Panc1 (cell line): ENCODE measurements at regions not wholly inside any gene's neighbourhood (a gene's known extent, or its start where the extent isn't known, plus 50 kb on each side); places are given as distances from the start of the nearest gene placed in this dataset.

Experiments
- ATAC-seq: fragments of 200-7000 bp; cut with Tn5 transposase; 2 replicates; pipeline ENCODE4 v1.9.1; 2020; ENCODE audit warnings: mild to moderate bottlenecking, moderate library complexity
- BruUV-seq: library from RNA; stranded (reverse); fragments of 400-500 nt; replicated peaks from 2 replicates; lab custom pipeline; 2021; lab: Mats Ljungman, UMichigan
- CTCF ChIA-PET: fragments of 300-600 bp; sonication (Branson Sonifier 250); formaldehyde crosslinking; loops from one replicate; lab custom pipeline; 2022; ENCODE audit warnings: antibody characterized with exemption; lab: Charles Lee
- POLR2A ChIA-PET: fragments of 300-600 bp; sonication (Branson Sonifier 250); formaldehyde crosslinking; loops from one replicate; lab custom pipeline; 2022; ENCODE audit warnings: antibody characterized with exemption; lab: Charles Lee
- DNase-seq: peaks from one replicate; pipeline ENCODE4 v3.0.0-alpha.2; 2010; ENCODE audit warnings: low read depth, low spot score
- H3K27ac ChIP-seq: 2 replicates; pipeline ENCODE4 v1.5.1; 2011; ENCODE audit warnings: mild to moderate bottlenecking, low read length, inconsistent platforms
- H3K27me3 ChIP-seq: fragments of 200-500 bp; sonication (Bioruptor generic); 2 replicates; pipeline ENCODE4 v1.6.0; 2014; ENCODE audit warnings: low read length, inconsistent platforms; ENCODE audit not compliant: control insufficient read depth, insufficient read depth
- H3K36me3 ChIP-seq: fragments of 200-500 bp; sonication (Bioruptor generic); 2 replicates; pipeline ENCODE4 v1.5.1; 2014; ENCODE audit warnings: inconsistent platforms, mild to moderate bottlenecking, low read length, moderate library complexity; ENCODE audit not compliant: control insufficient read depth, insufficient read depth
- H3K4me1 ChIP-seq: 2 replicates; pipeline ENCODE4 v1.5.1; 2011; ENCODE audit warnings: inconsistent platforms, mild to moderate bottlenecking, low read length, moderate library complexity; ENCODE audit not compliant: control insufficient read depth, insufficient read depth
- H3K4me3 ChIP-seq, 2 experiments: 2 replicates each; pipeline ENCODE4 v1.5.1; 2011 to 2012; ENCODE audit warnings: low read depth in 2 of 2, low read length in 2 of 2, mild to moderate bottlenecking in 2 of 2, inconsistent platforms in 1 of 2, moderate library complexity in 1 of 2
- H3K9me3 ChIP-seq: fragments of 200-500 bp; sonication (Bioruptor generic); 2 replicates; pipeline ENCODE4 v1.5.1; 2014; ENCODE audit warnings: low read depth, mild to moderate bottlenecking, inconsistent platforms, low read length, moderate library complexity; ENCODE audit not compliant: control insufficient read depth, insufficient read depth
- POLR2AphosphoS5 ChIP-seq: IDR thresholded peaks from 2 replicates; pipeline ENCODE4 v1.6.1; 2012; ENCODE audit warnings: mild to moderate bottlenecking, low read depth, low read length, moderate library complexity
- SIN3A ChIP-seq: IDR thresholded peaks from 2 replicates; pipeline ENCODE4 v1.6.1; 2012; ENCODE audit warnings: low read depth, mild to moderate bottlenecking, low read length, moderate library complexity, borderline replicate concordance; ENCODE audit not compliant: insufficient read depth
- TCF7L2 ChIP-seq: IDR thresholded peaks from 2 replicates; pipeline ENCODE4 v1.6.1; 2011; ENCODE audit warnings: mild to moderate bottlenecking, low read depth, low read length, inconsistent platforms
- in situ Hi-C: cut with HindIII; loops from 2 replicates; pipeline ENCODE4 v1.10.0; 2016; ENCODE audit warnings: low sequenced_read_pairs, low pct_unique_long_range_greater_than_20kb
- intact Hi-C: fragments of 100-400 bp; cut with micrococcal nuclease; formaldehyde crosslinking; loops from one replicate; pipeline ENCODE4 v1.10.0; 2022; ENCODE audit not compliant: unreplicated experiment
- TF ChIP-seq, protein P1 (sequence below), 2 experiments: IDR thresholded peaks; 2 replicates each; pipeline ENCODE4 v1.6.1; 2011 to 2012; ENCODE audit warnings: low read depth in 2 of 2, control low read depth in 1 of 2, low read length in 1 of 2, mild to moderate bottlenecking in 1 of 2, moderate library complexity in 1 of 2; ENCODE audit not compliant: insufficient read depth in 1 of 2
- TF ChIP-seq, protein P2 (sequence below): fragments of 450-650 bp; IDR thresholded peaks from 2 replicates; pipeline ENCODE4 v1.5.1; 2017; ENCODE audit warnings: mild to moderate bottlenecking

DNA sequence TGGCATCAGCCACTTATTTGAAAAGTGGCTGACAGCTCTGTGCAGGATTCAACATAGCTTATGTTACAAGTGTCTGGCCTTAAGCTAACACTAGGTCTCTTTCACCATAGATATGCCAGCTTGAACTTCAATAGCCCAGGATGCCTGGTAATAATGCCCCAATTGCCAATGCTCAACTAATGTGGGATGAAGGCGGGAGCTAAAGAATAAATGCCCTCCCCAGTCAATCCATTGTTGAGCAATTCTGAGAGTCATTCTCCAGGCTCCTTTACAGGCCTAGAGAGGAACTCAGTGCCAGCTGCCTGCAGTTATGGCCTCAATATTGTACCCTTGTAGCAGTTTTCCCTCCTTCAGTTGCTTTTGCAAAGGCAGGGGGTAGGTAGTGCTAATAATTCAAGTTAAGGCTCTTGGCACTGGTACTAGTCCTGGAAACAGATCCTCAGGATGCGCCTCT lies 460.2 kb downstream of the GABRG1 start:
- DNase-seq (no peak), ATAC-seq (no peak)
- Histone ChIP-seq H3K4me1 (no peaks in the 10 kb centered on the region), H3K27ac (no peak overlapping the region), H3K36me3 (no peaks in the 10 kb centered on the region), H3K9me3 (no peaks in the 10 kb centered on the region), H3K27me3 (no peaks in the 10 kb centered on the region), H3K4me3 (no peak overlapping the region)
- ChIA-PET POLR2A (interaction anchor here (0.6 kb wide), 1 partner anchor 985 kb away, joined by 5 read pairs; no protein-coding TSS in a partner anchor), CTCF (no interaction called here)
- in situ Hi-C loops (no loop called here), intact Hi-C loops (no loop called here)
- BruUV-seq, result no TSS peak
- TF ChIP-seq, protein P1, sequence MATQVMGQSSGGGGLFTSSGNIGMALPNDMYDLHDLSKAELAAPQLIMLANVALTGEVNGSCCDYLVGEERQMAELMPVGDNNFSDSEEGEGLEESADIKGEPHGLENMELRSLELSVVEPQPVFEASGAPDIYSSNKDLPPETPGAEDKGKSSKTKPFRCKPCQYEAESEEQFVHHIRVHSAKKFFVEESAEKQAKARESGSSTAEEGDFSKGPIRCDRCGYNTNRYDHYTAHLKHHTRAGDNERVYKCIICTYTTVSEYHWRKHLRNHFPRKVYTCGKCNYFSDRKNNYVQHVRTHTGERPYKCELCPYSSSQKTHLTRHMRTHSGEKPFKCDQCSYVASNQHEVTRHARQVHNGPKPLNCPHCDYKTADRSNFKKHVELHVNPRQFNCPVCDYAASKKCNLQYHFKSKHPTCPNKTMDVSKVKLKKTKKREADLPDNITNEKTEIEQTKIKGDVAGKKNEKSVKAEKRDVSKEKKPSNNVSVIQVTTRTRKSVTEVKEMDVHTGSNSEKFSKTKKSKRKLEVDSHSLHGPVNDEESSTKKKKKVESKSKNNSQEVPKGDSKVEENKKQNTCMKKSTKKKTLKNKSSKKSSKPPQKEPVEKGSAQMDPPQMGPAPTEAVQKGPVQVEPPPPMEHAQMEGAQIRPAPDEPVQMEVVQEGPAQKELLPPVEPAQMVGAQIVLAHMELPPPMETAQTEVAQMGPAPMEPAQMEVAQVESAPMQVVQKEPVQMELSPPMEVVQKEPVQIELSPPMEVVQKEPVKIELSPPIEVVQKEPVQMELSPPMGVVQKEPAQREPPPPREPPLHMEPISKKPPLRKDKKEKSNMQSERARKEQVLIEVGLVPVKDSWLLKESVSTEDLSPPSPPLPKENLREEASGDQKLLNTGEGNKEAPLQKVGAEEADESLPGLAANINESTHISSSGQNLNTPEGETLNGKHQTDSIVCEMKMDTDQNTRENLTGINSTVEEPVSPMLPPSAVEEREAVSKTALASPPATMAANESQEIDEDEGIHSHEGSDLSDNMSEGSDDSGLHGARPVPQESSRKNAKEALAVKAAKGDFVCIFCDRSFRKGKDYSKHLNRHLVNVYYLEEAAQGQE (IDR thresholded peaks at IDR 0.05; ENCODE audit: insufficient read depth in 1 of 2, low read depth in 2 of 2, low read length in 1 of 2), result no peak
- TF ChIP-seq, protein P2, sequence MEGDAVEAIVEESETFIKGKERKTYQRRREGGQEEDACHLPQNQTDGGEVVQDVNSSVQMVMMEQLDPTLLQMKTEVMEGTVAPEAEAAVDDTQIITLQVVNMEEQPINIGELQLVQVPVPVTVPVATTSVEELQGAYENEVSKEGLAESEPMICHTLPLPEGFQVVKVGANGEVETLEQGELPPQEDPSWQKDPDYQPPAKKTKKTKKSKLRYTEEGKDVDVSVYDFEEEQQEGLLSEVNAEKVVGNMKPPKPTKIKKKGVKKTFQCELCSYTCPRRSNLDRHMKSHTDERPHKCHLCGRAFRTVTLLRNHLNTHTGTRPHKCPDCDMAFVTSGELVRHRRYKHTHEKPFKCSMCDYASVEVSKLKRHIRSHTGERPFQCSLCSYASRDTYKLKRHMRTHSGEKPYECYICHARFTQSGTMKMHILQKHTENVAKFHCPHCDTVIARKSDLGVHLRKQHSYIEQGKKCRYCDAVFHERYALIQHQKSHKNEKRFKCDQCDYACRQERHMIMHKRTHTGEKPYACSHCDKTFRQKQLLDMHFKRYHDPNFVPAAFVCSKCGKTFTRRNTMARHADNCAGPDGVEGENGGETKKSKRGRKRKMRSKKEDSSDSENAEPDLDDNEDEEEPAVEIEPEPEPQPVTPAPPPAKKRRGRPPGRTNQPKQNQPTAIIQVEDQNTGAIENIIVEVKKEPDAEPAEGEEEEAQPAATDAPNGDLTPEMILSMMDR, result no peak
- TF ChIP-seq POLR2AphosphoS5 (no peak), TCF7L2 (no peak), SIN3A (no peak)

DNA sequence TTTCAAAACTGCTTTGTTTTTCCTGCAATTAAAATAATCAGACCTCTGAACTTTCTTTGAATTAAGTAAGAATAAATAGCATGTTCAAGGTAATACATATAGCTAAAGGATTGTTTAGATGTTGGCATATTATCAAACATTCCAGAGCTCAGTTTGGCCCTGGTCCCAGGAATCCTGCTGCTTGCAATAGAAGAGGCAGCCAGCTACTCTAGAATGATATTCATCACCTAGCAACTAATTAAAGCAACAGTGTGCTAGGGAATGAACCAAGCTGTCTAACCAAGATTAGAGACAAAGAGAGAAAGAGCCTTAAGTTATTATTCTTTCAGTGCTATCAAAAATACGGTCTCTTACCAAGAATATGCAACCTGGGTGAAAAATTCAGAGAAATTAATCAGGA lies 460.9 kb downstream of the GABRG1 start:
- TF ChIP-seq TCF7L2 (no peak), SIN3A (no peak), POLR2AphosphoS5 (no peak)
- TF ChIP-seq, protein P1 (IDR thresholded peaks at IDR 0.05; ENCODE audit: insufficient read depth in 1 of 2, low read depth in 2 of 2, low read length in 1 of 2), result no peak
- TF ChIP-seq, protein P2, result no peak
- Histone ChIP-seq H3K36me3 (no peaks in the 10 kb centered on the region), H3K4me1 (no peaks in the 10 kb centered on the region), H3K4me3 (no peak overlapping the region), H3K27me3 (no peaks in the 10 kb centered on the region), H3K27ac (no peak overlapping the region), H3K9me3 (no peaks in the 10 kb centered on the region)
- POLR2A ChIA-PET, result no interaction called here
- CTCF ChIA-PET, result no interaction called here
- intact Hi-C loops (no loop called here), in situ Hi-C loops (no loop called here)
- BruUV-seq, result no TSS peak
- DNase-seq, result no peak
- ATAC-seq, result no peak
